22Rv1 (cell line): ENCODE measurements at regions not wholly inside any gene's neighbourhood (a gene's known extent, or its start where the extent isn't known, plus 50 kb on each side); places are given as distances from the start of the nearest gene placed in this dataset.

Experiments
- H3K27ac ChIP-seq: fragments of 450-650 bp; 2 replicates; pipeline ENCODE4 v1.5.1; 2017
- CTCF ChIP-seq: fragments of 450-650 bp; IDR thresholded peaks from 2 replicates; pipeline ENCODE4 v1.5.1; 2017; ENCODE audit warnings: mild to moderate bottlenecking
- ZFX ChIP-seq: fragments of 450-650 bp; IDR thresholded peaks from 2 replicates; pipeline ENCODE4 v1.6.1; 2017; ENCODE audit warnings: antibody characterized with exemption, borderline replicate concordance

- H3K27ac ChIP-seq, result no peak overlapping the region
- no peak for TF ChIP-seq CTCF
- no peak for TF ChIP-seq ZFX
Measured at GRCh38 chr13:73596382-73596781, 537.6 kb downstream of the KLF5 start.

GRCh38 chr13:73593199-73593765 lies 534.5 kb downstream of the KLF5 start:
- H3K27ac ChIP-seq, result peak overlapping the region; percentile 51
- TF ChIP-seq ZFX, result no peak
- TF ChIP-seq CTCF, result no peak

GRCh38 chr13:73591861-73592260 lies 533.1 kb downstream of the KLF5 start:
- no peak overlapping the region for H3K27ac ChIP-seq
- TF ChIP-seq ZFX (no peak), CTCF (no peak)

GRCh38 chr13:73590795-73591194 lies 532.0 kb downstream of the KLF5 start:
- no peak for TF ChIP-seq ZFX
- H3K27ac ChIP-seq, result no peak overlapping the region

GRCh38 chr13:73585236-73585635 lies 526.4 kb downstream of the KLF5 start:
- no peak overlapping the region for H3K27ac ChIP-seq
- TF ChIP-seq ZFX (no peak), CTCF (no peak)

GRCh38 chr13:73583331-73583730 lies 524.5 kb downstream of the KLF5 start:
- TF ChIP-seq ZFX (no peak), CTCF (no peak)
- no peak overlapping the region for H3K27ac ChIP-seq

- TF ChIP-seq CTCF (no peak), ZFX (no peak)
- H3K27ac ChIP-seq, result no peak overlapping the region
Measured at GRCh38 chr13:73580513-73581267, 521.9 kb downstream of the KLF5 start.
